Endothelial cell of umbilical vein (primary cell): ENCODE measurements at regions not wholly inside any gene's neighbourhood (a gene's known extent, or its start where the extent isn't known, plus 50 kb on each side); places are given as distances from the start of the nearest gene placed in this dataset.

ENCODE experiments used
- EZH2 ChIP-seq: IDR thresholded peaks from 2 replicates; pipeline ENCODE4 v1.6.1; 2012; ENCODE audit warnings: borderline replicate concordance, low read depth, mild to moderate bottlenecking, moderate library complexity, low read length, inconsistent platforms; ENCODE audit not compliant: severe bottlenecking
- JUN ChIP-seq: IDR thresholded peaks from 2 replicates; pipeline ENCODE4 v1.6.1; 2011; ENCODE audit warnings: borderline replicate concordance, low read depth; ENCODE audit not compliant: insufficient read length, insufficient read depth
- MYC ChIP-seq: IDR thresholded peaks from one replicate; pipeline ENCODE4 v1.6.1; 2011; ENCODE audit warnings: mild to moderate bottlenecking, low read depth, low read length
- POLR2A ChIP-seq: IDR thresholded peaks from 2 replicates; pipeline ENCODE4 v1.6.1; 2012; ENCODE audit warnings: low read depth, mild to moderate bottlenecking, control low read depth, low read length
- POLR2AphosphoS5 ChIP-seq: IDR thresholded peaks from 2 replicates; pipeline ENCODE4 v1.6.1; 2012; ENCODE audit warnings: low read depth, mild to moderate bottlenecking, control low read depth, low read length, moderate library complexity; ENCODE audit not compliant: insufficient read depth
- TF ChIP-seq, protein P1 (sequence below), 2 donors: IDR thresholded peaks; 1 replicate in 1 of 2; 2 replicates in 1 of 2; pipeline ENCODE4 v1.5.1; 2011; ENCODE audit warnings: low read length in 2 of 2, mild to moderate bottlenecking in 2 of 2, moderate library complexity in 2 of 2, control low read depth in 1 of 2, inconsistent platforms in 1 of 2, low read depth in 1 of 2; ENCODE audit not compliant: insufficient read depth in 1 of 2; ENCODE audit errors: extremely low read depth in 1 of 2
- TF ChIP-seq, protein P2 (sequence below): IDR thresholded peaks from 2 replicates; pipeline ENCODE4 v1.6.1; 2011; ENCODE audit not compliant: insufficient read depth, insufficient read length

DNA sequence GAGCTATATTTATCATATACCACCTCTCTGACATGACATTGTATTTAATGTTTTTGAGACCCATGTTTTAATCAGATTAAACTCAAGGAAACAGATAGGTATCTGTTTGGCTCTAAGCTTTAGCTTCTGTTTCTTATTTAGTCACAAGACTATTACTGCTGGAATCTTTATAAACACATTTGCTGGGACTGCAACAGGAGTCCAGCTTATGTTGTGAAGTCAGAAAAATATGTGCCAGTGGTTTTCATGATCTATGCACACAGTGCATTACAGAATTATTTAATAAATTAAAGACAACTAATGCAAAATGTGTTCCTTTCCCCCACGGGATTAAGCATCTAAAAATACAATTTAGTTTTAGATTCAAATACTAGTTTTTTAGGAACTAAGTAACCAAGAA lies 338.9 kb downstream of the ZEB2 start:
- TF ChIP-seq EZH2 = no peak
- TF ChIP-seq POLR2A = no peak
- TF ChIP-seq, protein P1, sequence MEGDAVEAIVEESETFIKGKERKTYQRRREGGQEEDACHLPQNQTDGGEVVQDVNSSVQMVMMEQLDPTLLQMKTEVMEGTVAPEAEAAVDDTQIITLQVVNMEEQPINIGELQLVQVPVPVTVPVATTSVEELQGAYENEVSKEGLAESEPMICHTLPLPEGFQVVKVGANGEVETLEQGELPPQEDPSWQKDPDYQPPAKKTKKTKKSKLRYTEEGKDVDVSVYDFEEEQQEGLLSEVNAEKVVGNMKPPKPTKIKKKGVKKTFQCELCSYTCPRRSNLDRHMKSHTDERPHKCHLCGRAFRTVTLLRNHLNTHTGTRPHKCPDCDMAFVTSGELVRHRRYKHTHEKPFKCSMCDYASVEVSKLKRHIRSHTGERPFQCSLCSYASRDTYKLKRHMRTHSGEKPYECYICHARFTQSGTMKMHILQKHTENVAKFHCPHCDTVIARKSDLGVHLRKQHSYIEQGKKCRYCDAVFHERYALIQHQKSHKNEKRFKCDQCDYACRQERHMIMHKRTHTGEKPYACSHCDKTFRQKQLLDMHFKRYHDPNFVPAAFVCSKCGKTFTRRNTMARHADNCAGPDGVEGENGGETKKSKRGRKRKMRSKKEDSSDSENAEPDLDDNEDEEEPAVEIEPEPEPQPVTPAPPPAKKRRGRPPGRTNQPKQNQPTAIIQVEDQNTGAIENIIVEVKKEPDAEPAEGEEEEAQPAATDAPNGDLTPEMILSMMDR (IDR thresholded peaks at IDR 0.05; ENCODE audit: extremely low read depth in 1 of 2, insufficient read depth in 1 of 2, low read depth in 1 of 2, low read length in 2 of 2) = no peak
- TF ChIP-seq, protein P2, sequence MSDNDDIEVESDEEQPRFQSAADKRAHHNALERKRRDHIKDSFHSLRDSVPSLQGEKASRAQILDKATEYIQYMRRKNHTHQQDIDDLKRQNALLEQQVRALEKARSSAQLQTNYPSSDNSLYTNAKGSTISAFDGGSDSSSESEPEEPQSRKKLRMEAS = no peak
- no peak for TF ChIP-seq POLR2AphosphoS5
- no peak for TF ChIP-seq MYC
- no peak for TF ChIP-seq JUN
